ENCODE measurements at regions not wholly inside any gene's neighbourhood (a gene's known extent, or its start where the extent isn't known, plus 50 kb on each side); places are given as distances from the start of the nearest gene placed in this dataset.

- peak in 2 of 6 experiments; percentile 41 to 43 for DNase-seq
Observed at GRCh38 chrX:110847334-110847733, 51.7 kb upstream of the CHRDL1 start.

- no peak for DNase-seq
Observed at GRCh38 chrX:110846071-110846470, 50.5 kb upstream of the CHRDL1 start.
